ENCODE measurements at regions not wholly inside any gene's neighbourhood (a gene's known extent, or its start where the extent isn't known, plus 50 kb on each side); places are given as distances from the start of the nearest gene placed in this dataset.

DNA sequence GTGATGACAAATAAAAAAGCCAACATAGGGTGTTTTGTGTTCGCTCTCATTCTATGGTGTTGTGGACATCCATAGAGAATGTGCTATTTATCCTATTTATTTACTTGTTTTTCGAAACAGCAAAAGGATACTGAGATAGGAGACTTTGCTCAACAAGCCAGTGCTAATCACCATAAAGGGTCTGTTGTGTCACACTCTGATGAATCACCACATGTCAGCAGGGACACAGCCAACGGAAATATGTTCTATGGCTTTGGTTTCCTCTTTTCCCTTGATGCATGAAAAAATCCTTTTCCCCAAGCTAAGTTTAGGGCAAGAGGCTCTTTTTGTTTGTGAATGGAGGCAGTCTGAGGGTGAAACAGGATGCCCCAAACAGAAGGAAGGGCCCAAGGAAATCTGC, 154.3 kb downstream of the RNF152 start:
- peak overlapping the region in 3 of 4 donors; percentile 29 to 40 (median 36) for H3K27ac ChIP-seq
- DNase-seq: no peak
- no peaks in the 10 kb centered on the region for H3K9me3 ChIP-seq
- intact Hi-C loops (cut with DNase I; ENCODE audit: low total_unique reads) (no loop called here), in situ Hi-C loops (cut with MboI; ENCODE audit: low pct_ligation_motif_present in 1 of 4, low pct_unique_long_range_greater_than_20kb in 1 of 4, low sequenced_read_pairs in 3 of 4) (no loop called here)
- peaks cover 19 to 44% (median 31%) of the 10 kb centered on the region in 4 donors for H3K4me1 ChIP-seq
- no peak overlapping the region for H3K4me3 ChIP-seq
- 64 to 79% methylated on average over 3 of the region's 3 CpGs for WGBS, 2 donors (ENCODE audit: low coverage in 1 of 2)
- TF ChIP-seq POLR2A (IDR thresholded peaks at IDR 0.05) (no peak), EP300 (IDR thresholded peaks at IDR 0.05; ENCODE audit: low read depth) (no peak), POLR2AphosphoS5 (IDR thresholded peaks at IDR 0.05) (no peak)
- TF ChIP-seq, protein P1, sequence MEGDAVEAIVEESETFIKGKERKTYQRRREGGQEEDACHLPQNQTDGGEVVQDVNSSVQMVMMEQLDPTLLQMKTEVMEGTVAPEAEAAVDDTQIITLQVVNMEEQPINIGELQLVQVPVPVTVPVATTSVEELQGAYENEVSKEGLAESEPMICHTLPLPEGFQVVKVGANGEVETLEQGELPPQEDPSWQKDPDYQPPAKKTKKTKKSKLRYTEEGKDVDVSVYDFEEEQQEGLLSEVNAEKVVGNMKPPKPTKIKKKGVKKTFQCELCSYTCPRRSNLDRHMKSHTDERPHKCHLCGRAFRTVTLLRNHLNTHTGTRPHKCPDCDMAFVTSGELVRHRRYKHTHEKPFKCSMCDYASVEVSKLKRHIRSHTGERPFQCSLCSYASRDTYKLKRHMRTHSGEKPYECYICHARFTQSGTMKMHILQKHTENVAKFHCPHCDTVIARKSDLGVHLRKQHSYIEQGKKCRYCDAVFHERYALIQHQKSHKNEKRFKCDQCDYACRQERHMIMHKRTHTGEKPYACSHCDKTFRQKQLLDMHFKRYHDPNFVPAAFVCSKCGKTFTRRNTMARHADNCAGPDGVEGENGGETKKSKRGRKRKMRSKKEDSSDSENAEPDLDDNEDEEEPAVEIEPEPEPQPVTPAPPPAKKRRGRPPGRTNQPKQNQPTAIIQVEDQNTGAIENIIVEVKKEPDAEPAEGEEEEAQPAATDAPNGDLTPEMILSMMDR (IDR thresholded peaks at IDR 0.05): no peak
- no peaks in the 10 kb centered on the region for H3K27me3 ChIP-seq
- H3K36me3 ChIP-seq: no peaks in the 10 kb centered on the region

DNA sequence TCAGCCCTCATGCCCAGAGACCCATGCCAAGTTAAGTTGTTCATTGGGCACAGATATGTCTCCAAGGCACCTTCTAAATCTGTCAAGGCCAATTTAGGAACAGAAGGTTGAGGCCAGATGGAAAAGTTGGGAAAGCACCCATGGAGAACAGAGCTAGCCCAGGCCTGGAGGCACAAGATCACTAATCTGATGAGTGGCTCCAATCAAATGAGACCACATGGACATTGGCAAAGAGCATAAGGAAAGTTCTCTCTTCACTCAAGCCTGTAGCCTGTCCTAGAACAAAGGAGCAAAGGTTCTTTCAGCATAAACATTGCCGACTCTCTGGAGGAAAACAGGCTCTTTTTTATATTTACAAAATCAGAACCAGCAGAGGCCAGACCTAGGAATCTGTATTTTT, 154.8 kb downstream of the RNF152 start:
- in situ Hi-C loops (cut with MboI; ENCODE audit: low pct_ligation_motif_present in 1 of 4, low pct_unique_long_range_greater_than_20kb in 1 of 4, low sequenced_read_pairs in 3 of 4): no loop called here

DNA sequence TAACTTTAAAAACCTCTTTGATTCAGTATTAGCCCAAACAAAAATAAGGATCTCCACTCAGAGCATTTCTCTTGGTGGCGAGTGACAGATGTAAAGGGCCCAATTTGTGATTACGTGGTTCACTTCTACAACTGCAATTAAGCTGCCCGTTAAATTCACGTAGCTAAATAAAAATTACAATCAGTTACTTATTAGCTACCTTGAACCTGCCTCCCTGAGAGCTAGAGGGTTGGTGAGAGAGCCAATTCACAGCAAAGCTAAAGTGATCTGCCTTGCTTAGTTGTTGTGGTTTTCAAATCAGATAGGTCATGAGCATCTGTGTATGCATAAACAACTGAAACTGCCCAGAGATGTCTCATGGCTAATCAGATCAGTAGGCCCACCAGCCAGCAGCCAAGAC, 156.7 kb downstream of the RNF152 start:
- Histone ChIP-seq H3K4me3 (no peak overlapping the region), H3K36me3 (no peaks in the 10 kb centered on the region), H3K27me3 (no peaks in the 10 kb centered on the region), H3K4me1 (peaks cover 23 to 44% (median 33%) of the 10 kb centered on the region in 4 donors), H3K27ac (peak overlapping the region; percentile 66 to 79 (median 70)), H3K9me3 (no peaks in the 10 kb centered on the region)
- TF ChIP-seq, protein P1 (IDR thresholded peaks at IDR 0.05): no peak
- TF ChIP-seq POLR2A (IDR thresholded peaks at IDR 0.05) (no peak), EP300 (IDR thresholded peaks at IDR 0.05; ENCODE audit: low read depth) (no peak), POLR2AphosphoS5 (IDR thresholded peaks at IDR 0.05) (no peak)
- WGBS, 2 donors (ENCODE audit: low coverage in 1 of 2): 53 to 72% methylated on average over 4 of the region's 4 CpGs
- intact Hi-C loops (cut with DNase I; ENCODE audit: low total_unique reads) (no loop called here), in situ Hi-C loops (cut with MboI; ENCODE audit: low pct_ligation_motif_present in 1 of 4, low pct_unique_long_range_greater_than_20kb in 1 of 4, low sequenced_read_pairs in 3 of 4) (no loop called here)
- DNase-seq: no peak

More for the DNA sequence above, 154.8 kb downstream of the RNF152 start:
- no peak for DNase-seq
- no peaks in the 10 kb centered on the region for H3K36me3 ChIP-seq
- WGBS, 2 donors (ENCODE audit: low coverage in 1 of 2): 38 to 64% methylated on average over 1 of the region's 1 CpG
- no peaks in the 10 kb centered on the region for H3K27me3 ChIP-seq
- TF ChIP-seq EP300 (IDR thresholded peaks at IDR 0.05; ENCODE audit: low read depth) (no peak), POLR2A (IDR thresholded peaks at IDR 0.05) (no peak), POLR2AphosphoS5 (IDR thresholded peaks at IDR 0.05) (no peak)
- TF ChIP-seq, protein P1 (IDR thresholded peaks at IDR 0.05): no peak
- peaks cover 19 to 44% (median 32%) of the 10 kb centered on the region in 4 donors for H3K4me1 ChIP-seq
- H3K9me3 ChIP-seq: no peaks in the 10 kb centered on the region
- H3K4me3 ChIP-seq: no peak overlapping the region
- intact Hi-C loops (cut with DNase I; ENCODE audit: low total_unique reads): no loop called here
- H3K27ac ChIP-seq: peak overlapping the region in 2 of 4 donors; percentile 36 to 40

DNA sequence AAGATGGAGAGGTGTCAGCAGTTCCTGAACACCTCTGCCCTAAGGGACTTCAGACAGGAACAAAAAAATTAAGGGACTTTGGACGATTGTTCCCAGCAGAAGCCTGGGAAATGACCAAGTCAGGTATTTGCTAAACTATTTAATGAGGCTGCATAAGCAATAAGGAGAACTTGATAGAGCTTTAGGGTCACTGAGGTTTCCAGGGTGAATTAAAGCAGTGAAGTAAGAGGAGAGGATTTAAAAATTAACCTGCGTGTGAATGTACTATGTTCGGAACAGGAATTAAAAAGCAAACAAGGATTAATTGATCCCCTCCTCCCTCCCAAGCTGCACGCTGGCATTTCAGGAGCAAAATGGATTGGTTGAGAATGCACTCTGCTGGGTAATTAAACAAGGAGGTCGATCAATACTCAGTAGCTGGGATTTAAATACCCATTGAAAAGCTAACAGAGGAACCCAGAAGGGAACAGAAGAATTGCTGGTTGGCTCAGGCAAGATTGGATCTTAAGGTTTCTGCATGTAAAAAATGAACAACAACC, 157.2 kb downstream of the RNF152 start:
- 53% methylated on average over 4 to 5 of the region's 5 CpGs for WGBS, 2 donors (ENCODE audit: low coverage in 1 of 2)
- intact Hi-C loops (cut with DNase I; ENCODE audit: low total_unique reads) (no loop called here), in situ Hi-C loops (cut with MboI; ENCODE audit: low pct_ligation_motif_present in 1 of 4, low pct_unique_long_range_greater_than_20kb in 1 of 4, low sequenced_read_pairs in 3 of 4) (no loop called here)
- Histone ChIP-seq H3K27me3 (no peaks in the 10 kb centered on the region), H3K36me3 (no peaks in the 10 kb centered on the region), H3K27ac (peak overlapping the region; percentile 66 to 79 (median 70)), H3K4me3 (no peak overlapping the region), H3K4me1 (peaks cover 23 to 44% (median 33%) of the 10 kb centered on the region in 4 donors), H3K9me3 (no peaks in the 10 kb centered on the region)
- DNase-seq: no peak
- TF ChIP-seq POLR2AphosphoS5 (IDR thresholded peaks at IDR 0.05) (peak in 1 of 3 donors; percentile 16), EP300 (IDR thresholded peaks at IDR 0.05; ENCODE audit: low read depth) (no peak)

DNA sequence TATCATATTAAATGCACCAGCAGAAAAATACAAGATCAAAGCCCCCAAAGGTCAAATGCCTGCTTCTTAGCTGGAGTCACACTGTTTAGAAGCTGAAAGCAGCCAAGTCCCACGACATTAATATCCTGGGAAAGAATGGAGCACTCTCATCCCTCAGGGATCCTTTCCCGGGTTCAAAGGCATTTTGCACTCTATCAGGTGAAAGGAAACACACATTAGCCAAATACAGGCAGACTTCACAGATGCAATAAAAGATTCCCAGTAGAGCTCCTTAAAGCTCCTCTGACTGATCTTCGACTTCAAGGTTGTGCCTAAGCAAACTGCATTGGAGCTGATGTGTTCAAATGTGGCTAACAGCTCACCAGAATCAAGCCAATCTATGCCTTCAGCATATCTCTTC, 158.4 kb downstream of the RNF152 start:
- TF ChIP-seq EP300 (IDR thresholded peaks at IDR 0.05; ENCODE audit: low read depth): no peak
- WGBS, 2 donors (ENCODE audit: low coverage in 1 of 2): 54 to 63% methylated on average over 2 to 3 of the region's 3 CpGs
- in situ Hi-C loops (cut with MboI; ENCODE audit: low pct_ligation_motif_present in 1 of 4, low pct_unique_long_range_greater_than_20kb in 1 of 4, low sequenced_read_pairs in 3 of 4) (no loop called here), intact Hi-C loops (cut with DNase I; ENCODE audit: low total_unique reads) (no loop called here)
- Histone ChIP-seq H3K9me3 (no peaks in the 10 kb centered on the region), H3K4me1 (peaks cover 23 to 44% (median 33%) of the 10 kb centered on the region in 4 donors), H3K36me3 (no peaks in the 10 kb centered on the region), H3K27me3 (no peaks in the 10 kb centered on the region), H3K27ac (peak overlapping the region; percentile 66 to 79 (median 70)), H3K4me3 (no peak overlapping the region)
- DNase-seq: no peak
